ENCODE measurements at regions not wholly inside any gene's neighbourhood (a gene's known extent, or its start where the extent isn't known, plus 50 kb on each side); places are given as distances from the start of the nearest gene placed in this dataset.

GRCh38 chr1:218886101-218886871, 287.4 kb upstream of the LYPLAL1 start:
- peaks cover 7% of the 10 kb centered on the region for H3K9me3 ChIP-seq (ENCODE audit: severe bottlenecking)
- no peaks in the 10 kb centered on the region for H3K27me3 ChIP-seq (ENCODE audit: insufficient read depth, low read depth, severe bottlenecking)
- no peak for TF ChIP-seq CTCF (IDR thresholded peaks at IDR 0.05; ENCODE audit: low read depth, low read length)
- no peaks in the 10 kb centered on the region for H3K36me3 ChIP-seq
- H3K27ac ChIP-seq = no peak overlapping the region
- no peak for DNase-seq
- H3K4me3 ChIP-seq (ENCODE audit: low read depth, low read length) = no peak overlapping the region

GRCh38 chr1:218887141-218887925, 286.3 kb upstream of the LYPLAL1 start:
- H3K27me3 ChIP-seq (ENCODE audit: insufficient read depth, low read depth, severe bottlenecking) = no peaks in the 10 kb centered on the region

GRCh38 chr1:218890451-218890850, 283.2 kb upstream of the LYPLAL1 start:
- Histone ChIP-seq H3K9me3 (ENCODE audit: severe bottlenecking) (no peaks in the 10 kb centered on the region), H3K27ac (no peak overlapping the region), H3K36me3 (no peaks in the 10 kb centered on the region), H3K27me3 (ENCODE audit: insufficient read depth, low read depth, severe bottlenecking) (no peaks in the 10 kb centered on the region), H3K4me3 (ENCODE audit: low read depth, low read length) (no peak overlapping the region)
- no peak for DNase-seq
- no peak for TF ChIP-seq CTCF (IDR thresholded peaks at IDR 0.05; ENCODE audit: low read depth, low read length)

More at GRCh38 chr1:218887141-218887925, 286.3 kb upstream of the LYPLAL1 start:
- peaks cover 5% of the 10 kb centered on the region for H3K9me3 ChIP-seq (ENCODE audit: severe bottlenecking)
- no peaks in the 10 kb centered on the region for H3K36me3 ChIP-seq
- H3K4me3 ChIP-seq (ENCODE audit: low read depth, low read length) = no peak overlapping the region
- TF ChIP-seq CTCF (IDR thresholded peaks at IDR 0.05; ENCODE audit: low read depth, low read length) = no peak
- no peak overlapping the region for H3K27ac ChIP-seq
- DNase-seq = no peak

GRCh38 chr1:218891577-218891976, 282.1 kb upstream of the LYPLAL1 start:
- Histone ChIP-seq H3K9me3 (ENCODE audit: severe bottlenecking) (no peaks in the 10 kb centered on the region), H3K36me3 (no peaks in the 10 kb centered on the region), H3K4me3 (ENCODE audit: low read depth, low read length) (no peak overlapping the region), H3K27me3 (ENCODE audit: insufficient read depth, low read depth, severe bottlenecking) (no peaks in the 10 kb centered on the region), H3K27ac (no peak overlapping the region)
- no peak for TF ChIP-seq CTCF (IDR thresholded peaks at IDR 0.05; ENCODE audit: low read depth, low read length)
- DNase-seq = no peak

- no peak overlapping the region for H3K4me3 ChIP-seq (ENCODE audit: low read depth, low read length)
- no peak for TF ChIP-seq CTCF (IDR thresholded peaks at IDR 0.05; ENCODE audit: low read depth, low read length)
- no peak for DNase-seq
Measured at GRCh38 chr1:218895064-218895587, 278.6 kb upstream of the LYPLAL1 start.

More at GRCh38 chr1:218895064-218895587, 278.6 kb upstream of the LYPLAL1 start:
- H3K9me3 ChIP-seq (ENCODE audit: severe bottlenecking) = no peaks in the 10 kb centered on the region
- no peaks in the 10 kb centered on the region for H3K27me3 ChIP-seq (ENCODE audit: insufficient read depth, low read depth, severe bottlenecking)
- H3K27ac ChIP-seq = no peak overlapping the region
- H3K36me3 ChIP-seq = no peaks in the 10 kb centered on the region
